Endothelial cell of umbilical vein (primary cell): ENCODE measurements at regions not wholly inside any gene's neighbourhood (a gene's known extent, or its start where the extent isn't known, plus 50 kb on each side); places are given as distances from the start of the nearest gene placed in this dataset.

Experiments used
- CTCF ChIP-seq, 2 donors: IDR thresholded peaks; 1 replicate in 1 of 2; 2 replicates in 1 of 2; pipeline ENCODE4 v1.5.1; 2011; ENCODE audit warnings: low read length in 2 of 2, mild to moderate bottlenecking in 2 of 2, moderate library complexity in 2 of 2, control low read depth in 1 of 2, inconsistent platforms in 1 of 2, low read depth in 1 of 2; ENCODE audit not compliant: insufficient read depth in 1 of 2; ENCODE audit errors: extremely low read depth in 1 of 2
- EZH2 ChIP-seq: IDR thresholded peaks from 2 replicates; pipeline ENCODE4 v1.6.1; 2012; ENCODE audit warnings: borderline replicate concordance, low read depth, mild to moderate bottlenecking, moderate library complexity, low read length, inconsistent platforms; ENCODE audit not compliant: severe bottlenecking
- FOS ChIP-seq: IDR thresholded peaks from 2 replicates; pipeline ENCODE4 v1.6.1; 2011; ENCODE audit warnings: mild to moderate bottlenecking, low read length, moderate library complexity, borderline replicate concordance; ENCODE audit not compliant: insufficient read depth
- GATA2 ChIP-seq: IDR thresholded peaks from 2 replicates; pipeline ENCODE4 v1.7.0; 2011; ENCODE audit warnings: low read depth, mild to moderate bottlenecking, moderate library complexity, mixed read lengths, low read length; ENCODE audit not compliant: insufficient read length, insufficient read depth
- JUN ChIP-seq: IDR thresholded peaks from 2 replicates; pipeline ENCODE4 v1.6.1; 2011; ENCODE audit warnings: borderline replicate concordance, low read depth; ENCODE audit not compliant: insufficient read length, insufficient read depth
- MYC ChIP-seq: IDR thresholded peaks from one replicate; pipeline ENCODE4 v1.6.1; 2011; ENCODE audit warnings: mild to moderate bottlenecking, low read depth, low read length
- POLR2A ChIP-seq: IDR thresholded peaks from 2 replicates; pipeline ENCODE4 v1.6.1; 2012; ENCODE audit warnings: low read depth, mild to moderate bottlenecking, control low read depth, low read length
- POLR2AphosphoS5 ChIP-seq: IDR thresholded peaks from 2 replicates; pipeline ENCODE4 v1.6.1; 2012; ENCODE audit warnings: low read depth, mild to moderate bottlenecking, control low read depth, low read length, moderate library complexity; ENCODE audit not compliant: insufficient read depth
- TF ChIP-seq, protein P1 (sequence below): IDR thresholded peaks from 2 replicates; pipeline ENCODE4 v1.6.1; 2011; ENCODE audit not compliant: insufficient read depth, insufficient read length

- no peak for TF ChIP-seq CTCF (IDR thresholded peaks at IDR 0.05; ENCODE audit: extremely low read depth in 1 of 2, insufficient read depth in 1 of 2, low read depth in 1 of 2, low read length in 2 of 2)
- TF ChIP-seq, protein P1, sequence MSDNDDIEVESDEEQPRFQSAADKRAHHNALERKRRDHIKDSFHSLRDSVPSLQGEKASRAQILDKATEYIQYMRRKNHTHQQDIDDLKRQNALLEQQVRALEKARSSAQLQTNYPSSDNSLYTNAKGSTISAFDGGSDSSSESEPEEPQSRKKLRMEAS = no peak
- no peak for TF ChIP-seq JUN
- no peak for TF ChIP-seq POLR2A
- no peak for TF ChIP-seq EZH2
- TF ChIP-seq MYC = no peak
- no peak for TF ChIP-seq POLR2AphosphoS5
- TF ChIP-seq FOS = no peak
- TF ChIP-seq GATA2 = no peak
Measured at GRCh38 chr18:78501251-78501650, 478.4 kb upstream of the SALL3 start.
